Upper lobe of right lung (tissue), 1 donor: ENCODE measurements at regions not wholly inside any gene's neighbourhood (a gene's known extent, or its start where the extent isn't known, plus 50 kb on each side); places are given as distances from the start of the nearest gene placed in this dataset.

Experiments used
- ATAC-seq: fragments of 200-7000 bp; cut with Tn5 transposase; one replicate; pipeline ENCODE4 v1.9.1; 2020; ENCODE audit warnings: mild to moderate bottlenecking, moderate library complexity
- DNase-seq: peaks from one replicate; pipeline ENCODE4 v3.0.0-alpha.2; 2020
- H3K27ac ChIP-seq: fragments of 200-600 bp; one replicate; pipeline ENCODE4 v1.8.0; 2022
- H3K27me3 ChIP-seq: fragments of 200-600 bp; one replicate; pipeline ENCODE4 v1.8.0; 2022; ENCODE audit warnings: mild to moderate bottlenecking
- H3K36me3 ChIP-seq: fragments of 200-600 bp; one replicate; pipeline ENCODE4 v1.8.0; 2022
- H3K4me1 ChIP-seq: fragments of 200-600 bp; one replicate; pipeline ENCODE4 v1.8.0; 2022
- H3K4me3 ChIP-seq: fragments of 200-600 bp; one replicate; pipeline ENCODE4 v1.8.0; 2022; ENCODE audit warnings: mild to moderate bottlenecking
- H3K9me3 ChIP-seq: fragments of 200-600 bp; one replicate; pipeline ENCODE4 v1.8.0; 2022
- intact Hi-C: fragments of 100-400 bp; cut with DNase I; formaldehyde crosslinking; loops from one replicate; pipeline ENCODE4 v1.11.0; 2022
- TF ChIP-seq, protein P1 (sequence below): fragments of 200-600 bp; IDR thresholded peaks from one replicate; pipeline ENCODE4 v1.8.0; 2022; ENCODE audit warnings: antibody characterized with exemption
- donor health status: DM: no; HTN: yes; CAD: no; lungs with severe emphysema.

DNA sequence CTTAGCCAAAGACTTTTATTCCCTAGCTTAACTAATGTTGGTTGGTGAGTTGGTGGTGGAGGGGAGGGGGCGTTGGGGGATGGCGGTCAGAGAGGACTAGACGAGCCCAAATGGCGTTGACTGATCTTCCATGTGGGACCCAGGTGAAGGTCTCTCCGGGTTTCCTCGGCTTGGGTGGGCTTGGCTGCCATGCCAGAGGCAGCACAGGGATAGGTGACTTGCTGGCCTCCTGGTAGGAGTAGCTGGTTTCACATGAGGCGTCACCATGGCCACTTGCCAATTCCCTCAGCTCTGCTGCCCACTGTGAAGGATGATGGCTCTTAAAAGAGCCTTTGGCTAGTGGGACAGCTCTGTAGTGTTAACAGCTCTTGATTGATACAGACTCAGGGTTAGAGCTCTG is 1337.0 kb upstream of the FAM98A start:
- Histone ChIP-seq H3K9me3 (no peaks in the 10 kb centered on the region), H3K4me3 (no peak overlapping the region), H3K4me1 (no peaks in the 10 kb centered on the region), H3K36me3 (no peaks in the 10 kb centered on the region), H3K27ac (no peak overlapping the region), H3K27me3 (no peaks in the 10 kb centered on the region)
- intact Hi-C loops: no loop called here
- DNase-seq: no peak
- no peak for ATAC-seq
- TF ChIP-seq, protein P1, sequence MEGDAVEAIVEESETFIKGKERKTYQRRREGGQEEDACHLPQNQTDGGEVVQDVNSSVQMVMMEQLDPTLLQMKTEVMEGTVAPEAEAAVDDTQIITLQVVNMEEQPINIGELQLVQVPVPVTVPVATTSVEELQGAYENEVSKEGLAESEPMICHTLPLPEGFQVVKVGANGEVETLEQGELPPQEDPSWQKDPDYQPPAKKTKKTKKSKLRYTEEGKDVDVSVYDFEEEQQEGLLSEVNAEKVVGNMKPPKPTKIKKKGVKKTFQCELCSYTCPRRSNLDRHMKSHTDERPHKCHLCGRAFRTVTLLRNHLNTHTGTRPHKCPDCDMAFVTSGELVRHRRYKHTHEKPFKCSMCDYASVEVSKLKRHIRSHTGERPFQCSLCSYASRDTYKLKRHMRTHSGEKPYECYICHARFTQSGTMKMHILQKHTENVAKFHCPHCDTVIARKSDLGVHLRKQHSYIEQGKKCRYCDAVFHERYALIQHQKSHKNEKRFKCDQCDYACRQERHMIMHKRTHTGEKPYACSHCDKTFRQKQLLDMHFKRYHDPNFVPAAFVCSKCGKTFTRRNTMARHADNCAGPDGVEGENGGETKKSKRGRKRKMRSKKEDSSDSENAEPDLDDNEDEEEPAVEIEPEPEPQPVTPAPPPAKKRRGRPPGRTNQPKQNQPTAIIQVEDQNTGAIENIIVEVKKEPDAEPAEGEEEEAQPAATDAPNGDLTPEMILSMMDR: no peak

DNA sequence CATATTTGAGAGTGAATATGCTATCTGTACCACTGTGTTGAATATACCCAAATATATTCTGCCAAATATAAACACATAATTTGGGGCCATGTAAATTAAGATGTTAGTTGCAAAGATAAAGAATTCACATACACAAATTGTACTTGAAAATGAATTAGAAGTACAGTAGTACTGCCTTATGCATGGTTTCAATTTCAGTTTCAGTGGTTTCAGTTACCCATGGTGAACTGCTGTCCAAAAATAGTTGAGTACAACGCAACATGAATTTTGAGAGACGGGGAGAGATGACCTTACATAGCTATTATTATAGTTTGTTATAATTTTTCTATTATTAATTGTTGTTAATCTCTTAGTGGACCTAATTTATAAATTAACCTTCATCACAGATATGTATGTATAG is 1313.0 kb upstream of the FAM98A start:
- TF ChIP-seq, protein P1: no peak
- Histone ChIP-seq H3K4me1 (no peaks in the 10 kb centered on the region), H3K27me3 (no peaks in the 10 kb centered on the region), H3K36me3 (no peaks in the 10 kb centered on the region), H3K9me3 (no peaks in the 10 kb centered on the region), H3K4me3 (no peak overlapping the region), H3K27ac (no peak overlapping the region)
- DNase-seq (no peak), ATAC-seq (no peak)
- intact Hi-C loops: no loop called here

DNA sequence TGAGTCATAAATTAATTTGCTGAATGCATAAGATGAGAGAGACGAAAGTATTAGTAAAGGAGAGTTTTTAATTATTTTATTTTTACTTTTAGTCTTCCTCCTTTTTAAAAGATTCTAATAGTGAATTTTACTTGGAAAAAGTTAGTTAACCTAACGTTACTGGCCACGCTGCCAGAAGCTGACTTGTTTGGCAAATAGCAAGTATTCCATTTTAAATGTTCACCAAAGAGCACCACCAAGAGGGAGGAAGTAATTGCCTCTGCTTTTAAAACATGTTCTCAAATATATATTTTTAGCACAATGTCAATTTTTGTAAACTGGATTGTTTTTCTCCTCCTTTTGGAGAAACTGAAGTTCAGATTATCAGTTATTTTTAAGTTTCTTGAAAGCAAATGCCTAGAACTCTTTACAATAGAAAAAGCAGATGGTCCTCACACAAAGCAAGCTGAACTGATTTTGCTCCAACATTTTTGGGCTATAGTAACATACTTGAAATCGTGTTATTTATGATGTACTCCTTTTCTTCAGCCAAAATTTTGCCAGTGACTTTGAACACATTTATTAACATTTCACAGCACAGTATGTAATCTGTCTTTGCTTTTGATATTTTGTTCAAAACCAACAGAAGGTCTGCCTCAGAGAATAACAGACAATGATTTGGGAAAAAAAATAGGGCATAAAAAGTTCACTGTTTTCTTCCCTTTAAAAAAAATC is 1311.0 kb upstream of the FAM98A start:
- no peaks in the 10 kb centered on the region for H3K4me1 ChIP-seq
- intact Hi-C loops: no loop called here
- ATAC-seq (no peak), DNase-seq (no peak)
- TF ChIP-seq, protein P1: no peak
- no peak overlapping the region for H3K27ac ChIP-seq
- H3K36me3 ChIP-seq: no peaks in the 10 kb centered on the region
- no peaks in the 10 kb centered on the region for H3K27me3 ChIP-seq
- H3K9me3 ChIP-seq: no peaks in the 10 kb centered on the region
- no peak overlapping the region for H3K4me3 ChIP-seq

DNA sequence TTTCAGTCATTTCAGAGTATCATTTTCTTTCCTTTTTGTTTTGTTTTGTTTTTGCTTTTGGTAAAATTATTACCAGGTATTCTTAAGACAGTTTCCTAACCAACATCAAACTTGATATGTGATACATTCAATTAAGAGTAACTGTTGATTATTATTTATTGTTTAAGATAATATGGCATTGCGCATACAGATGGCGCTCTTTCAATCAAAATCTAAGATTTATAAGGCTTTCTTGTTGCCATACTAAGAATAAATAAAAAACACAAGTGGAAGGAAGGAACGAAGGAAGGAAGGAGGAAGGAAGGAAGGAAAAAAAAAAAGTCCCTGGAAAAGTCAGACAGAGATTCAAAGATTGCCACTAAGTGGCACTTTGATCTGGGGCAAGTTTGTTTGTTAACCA is 1308.7 kb upstream of the FAM98A start:
- H3K27me3 ChIP-seq: no peaks in the 10 kb centered on the region
- H3K4me1 ChIP-seq: no peaks in the 10 kb centered on the region
- H3K9me3 ChIP-seq: no peaks in the 10 kb centered on the region
- intact Hi-C loops: no loop called here
- H3K4me3 ChIP-seq: no peak overlapping the region
- no peak overlapping the region for H3K27ac ChIP-seq
- no peaks in the 10 kb centered on the region for H3K36me3 ChIP-seq
- ATAC-seq (no peak), DNase-seq (no peak)
- TF ChIP-seq, protein P1: no peak

DNA sequence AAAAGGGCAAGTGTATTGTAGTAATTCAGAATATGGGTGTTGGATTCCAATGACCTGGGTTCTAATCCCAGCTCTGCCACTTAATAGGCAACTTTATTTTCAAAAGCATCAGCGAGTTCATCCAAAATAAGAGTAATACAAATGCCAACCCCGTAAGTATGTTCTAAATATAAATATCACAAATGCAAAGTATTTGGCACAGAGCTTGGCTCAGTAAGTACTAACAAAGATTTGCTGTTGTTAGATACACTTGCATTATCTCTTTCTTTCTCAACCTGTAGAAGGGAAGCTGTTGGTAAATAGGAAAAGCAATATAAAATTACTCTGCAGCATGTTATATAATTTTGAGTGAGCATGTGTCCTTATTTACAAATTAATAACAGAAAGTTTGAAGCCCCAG is 1302.6 kb upstream of the FAM98A start:
- TF ChIP-seq, protein P1: no peak
- no peak for DNase-seq
- no peak overlapping the region for H3K27ac ChIP-seq
- intact Hi-C loops: no loop called here
- H3K27me3 ChIP-seq: no peaks in the 10 kb centered on the region
- H3K4me3 ChIP-seq: no peak overlapping the region
- H3K4me1 ChIP-seq: no peaks in the 10 kb centered on the region
- H3K9me3 ChIP-seq: no peaks in the 10 kb centered on the region
- H3K36me3 ChIP-seq: no peaks in the 10 kb centered on the region
- no peak for ATAC-seq

DNA sequence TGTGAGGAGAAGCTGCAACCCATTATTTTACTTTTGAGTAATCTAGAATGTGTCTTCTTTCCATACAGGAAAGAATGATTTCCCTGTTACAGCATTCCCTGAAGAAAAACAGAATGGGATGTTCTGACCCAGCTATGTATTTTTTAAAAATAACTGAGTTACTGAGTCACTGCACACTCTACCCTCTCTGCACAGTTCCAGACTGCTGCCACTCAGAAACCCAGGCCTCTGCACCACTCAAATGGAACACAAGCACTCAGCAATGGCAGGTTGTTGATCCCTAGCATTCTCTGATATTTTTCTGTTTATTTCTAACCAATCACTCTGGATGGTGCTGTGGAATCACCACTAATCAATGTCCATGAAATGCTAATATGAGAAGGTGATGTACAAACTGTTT is 1300.0 kb upstream of the FAM98A start:
- intact Hi-C loops: no loop called here
- no peak overlapping the region for H3K27ac ChIP-seq
- no peaks in the 10 kb centered on the region for H3K36me3 ChIP-seq
- H3K4me1 ChIP-seq: no peaks in the 10 kb centered on the region
- no peak overlapping the region for H3K4me3 ChIP-seq
- H3K9me3 ChIP-seq: no peaks in the 10 kb centered on the region
- TF ChIP-seq, protein P1: no peak
- no peak for DNase-seq
- no peak for ATAC-seq
- no peaks in the 10 kb centered on the region for H3K27me3 ChIP-seq
